ENCODE measurements at regions not wholly inside any gene's neighbourhood (a gene's known extent, or its start where the extent isn't known, plus 50 kb on each side); places are given as distances from the start of the nearest gene placed in this dataset.

DNA sequence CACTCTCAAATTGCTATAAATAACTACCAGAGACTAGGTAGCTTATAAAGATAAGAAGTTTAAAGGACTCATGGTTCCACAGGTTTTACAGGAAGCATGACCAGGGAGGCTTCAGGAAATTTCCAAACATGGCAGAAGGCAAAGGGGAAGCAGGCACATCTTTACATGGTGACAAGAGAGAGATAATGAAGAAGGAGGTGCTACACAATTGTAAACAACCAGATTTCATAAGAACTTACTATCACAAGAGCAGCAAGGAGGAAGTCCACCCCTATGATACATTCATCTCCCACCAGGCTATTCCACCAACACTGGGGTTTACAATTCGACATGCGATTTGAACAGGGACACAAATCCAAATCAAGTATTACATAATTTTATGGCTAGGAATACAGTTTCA, 257.7 kb downstream of the BTG1 start:
- TF ChIP-seq, protein P1, sequence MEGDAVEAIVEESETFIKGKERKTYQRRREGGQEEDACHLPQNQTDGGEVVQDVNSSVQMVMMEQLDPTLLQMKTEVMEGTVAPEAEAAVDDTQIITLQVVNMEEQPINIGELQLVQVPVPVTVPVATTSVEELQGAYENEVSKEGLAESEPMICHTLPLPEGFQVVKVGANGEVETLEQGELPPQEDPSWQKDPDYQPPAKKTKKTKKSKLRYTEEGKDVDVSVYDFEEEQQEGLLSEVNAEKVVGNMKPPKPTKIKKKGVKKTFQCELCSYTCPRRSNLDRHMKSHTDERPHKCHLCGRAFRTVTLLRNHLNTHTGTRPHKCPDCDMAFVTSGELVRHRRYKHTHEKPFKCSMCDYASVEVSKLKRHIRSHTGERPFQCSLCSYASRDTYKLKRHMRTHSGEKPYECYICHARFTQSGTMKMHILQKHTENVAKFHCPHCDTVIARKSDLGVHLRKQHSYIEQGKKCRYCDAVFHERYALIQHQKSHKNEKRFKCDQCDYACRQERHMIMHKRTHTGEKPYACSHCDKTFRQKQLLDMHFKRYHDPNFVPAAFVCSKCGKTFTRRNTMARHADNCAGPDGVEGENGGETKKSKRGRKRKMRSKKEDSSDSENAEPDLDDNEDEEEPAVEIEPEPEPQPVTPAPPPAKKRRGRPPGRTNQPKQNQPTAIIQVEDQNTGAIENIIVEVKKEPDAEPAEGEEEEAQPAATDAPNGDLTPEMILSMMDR (conservative IDR thresholded peaks at IDR 0.05; ENCODE audit: low read depth), result no peak
- ChIA-PET POLR2A (ENCODE audit: low non-redundant PET) (no interaction called here), CTCF (no interaction called here)
- H3K27ac ChIP-seq, result no peak overlapping the region
- DNase-seq (ENCODE audit: low spot score), result no peak

DNA sequence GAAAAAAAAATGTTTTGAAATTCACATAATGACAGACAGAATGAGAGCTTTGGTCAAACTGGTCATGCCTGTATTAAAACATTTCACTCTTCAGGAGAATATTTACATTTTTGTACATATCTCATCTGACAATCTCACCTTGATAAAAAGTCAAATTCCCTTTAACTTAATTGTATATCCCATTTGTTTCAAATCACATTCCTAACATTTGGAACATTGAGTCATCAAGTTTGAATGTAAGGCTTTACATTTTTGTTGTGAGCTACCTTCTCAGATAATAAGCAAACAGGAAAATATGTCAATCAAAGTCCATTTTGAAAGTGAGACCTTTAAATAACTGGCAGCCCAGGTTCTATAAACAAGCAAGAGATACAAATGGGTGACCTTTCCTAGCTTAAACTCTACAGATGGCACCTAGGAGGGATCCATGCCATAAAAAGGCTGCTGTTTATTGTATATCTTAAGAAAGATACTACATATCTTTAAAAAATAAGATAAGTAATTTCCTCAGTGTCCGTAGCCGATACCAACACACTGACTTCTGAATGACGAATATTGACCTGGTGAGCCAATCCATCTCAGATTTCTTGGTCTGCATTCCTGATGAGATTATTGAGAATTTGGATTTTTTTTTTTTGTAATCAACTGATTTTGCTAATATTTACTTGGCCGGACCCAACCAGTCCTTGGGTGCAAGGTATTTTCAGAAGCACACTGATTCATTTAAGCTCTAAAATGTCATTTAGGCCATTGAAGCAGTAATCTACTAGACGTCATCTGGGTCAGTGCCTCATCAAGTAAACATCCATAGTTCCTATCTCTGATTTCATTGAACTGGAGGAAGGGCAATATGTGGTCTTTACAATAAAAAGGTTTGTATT, 259.6 kb downstream of the BTG1 start:
- TF ChIP-seq, protein P1 (conservative IDR thresholded peaks at IDR 0.05; ENCODE audit: low read depth), result no peak
- DNase-seq (ENCODE audit: low spot score), result peak; percentile 5
- H3K27ac ChIP-seq, result no peak overlapping the region
- CTCF ChIA-PET, result interaction anchor here (0.6 kb wide), 1 partner anchor 446 kb away, joined by 3 read pairs; no protein-coding TSS in a partner anchor
- POLR2A ChIA-PET (ENCODE audit: low non-redundant PET), result no interaction called here

DNA sequence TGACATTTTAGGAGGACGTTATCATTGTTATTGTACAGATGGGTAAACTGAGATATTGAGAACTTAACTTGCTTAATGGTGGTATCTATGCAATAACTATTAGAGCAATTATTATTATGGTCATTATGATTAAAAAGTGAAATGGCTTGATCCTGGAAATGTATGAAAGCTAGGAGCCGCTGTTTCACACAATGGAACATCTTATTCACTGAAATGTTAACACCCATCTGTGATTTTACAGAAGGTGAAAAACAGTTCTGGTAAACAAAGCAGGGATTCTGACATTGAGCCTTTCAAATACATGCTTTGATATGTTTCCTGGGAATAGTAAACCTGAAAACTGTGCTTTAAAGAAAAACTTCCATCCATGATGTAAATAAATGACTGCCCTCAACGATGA, 261.4 kb downstream of the BTG1 start:
- TF ChIP-seq, protein P1 (conservative IDR thresholded peaks at IDR 0.05; ENCODE audit: low read depth), result no peak
- no peak for DNase-seq (ENCODE audit: low spot score)
- ChIA-PET CTCF (no interaction called here), POLR2A (ENCODE audit: low non-redundant PET) (no interaction called here)
- H3K27ac ChIP-seq, result no peak overlapping the region

DNA sequence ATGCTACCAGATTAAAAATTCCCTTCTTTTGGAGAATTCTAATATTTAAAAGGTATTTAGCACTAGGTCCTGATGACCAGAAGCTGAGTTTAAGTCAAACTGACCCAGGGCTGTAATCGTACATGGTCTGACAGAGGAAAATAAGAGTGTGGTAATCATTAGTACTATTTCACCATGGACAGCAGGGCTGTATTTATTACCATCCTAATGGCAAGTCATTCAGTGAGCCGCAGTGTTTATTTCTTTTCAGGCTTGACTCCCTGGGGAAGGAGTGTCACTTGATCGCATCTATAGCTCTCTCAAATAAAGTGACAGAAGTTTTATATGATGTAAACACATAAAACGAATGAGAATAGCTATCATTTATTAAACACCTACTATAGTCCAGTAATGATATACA, 261.8 kb downstream of the BTG1 start:
- H3K27ac ChIP-seq, result no peak overlapping the region
- TF ChIP-seq, protein P1 (conservative IDR thresholded peaks at IDR 0.05; ENCODE audit: low read depth), result no peak
- no peak for DNase-seq (ENCODE audit: low spot score)
- CTCF ChIA-PET, result no interaction called here
- POLR2A ChIA-PET (ENCODE audit: low non-redundant PET), result no interaction called here

DNA sequence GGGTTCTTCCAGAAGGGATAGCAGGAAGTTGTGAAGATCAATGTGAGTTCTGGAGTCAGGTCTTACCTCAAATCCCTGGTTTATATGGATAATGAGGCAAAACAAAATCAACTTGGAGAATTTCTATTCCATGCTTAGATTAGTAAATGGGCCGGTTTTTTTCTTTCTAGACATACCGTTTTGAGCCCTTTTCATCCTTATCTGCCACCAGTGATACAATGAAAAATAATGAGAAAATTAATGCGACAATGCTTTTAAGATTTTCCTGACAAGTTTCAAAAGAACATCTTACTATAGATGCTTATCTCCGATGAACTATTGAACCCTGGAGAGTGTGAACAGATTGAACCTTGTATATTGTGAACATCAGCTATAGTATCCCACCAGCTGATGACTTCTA, 262.7 kb downstream of the BTG1 start:
- no peak overlapping the region for H3K27ac ChIP-seq
- CTCF ChIA-PET, result no interaction called here
- TF ChIP-seq, protein P1 (conservative IDR thresholded peaks at IDR 0.05; ENCODE audit: low read depth), result no peak
- DNase-seq (ENCODE audit: low spot score), result no peak
- POLR2A ChIA-PET (ENCODE audit: low non-redundant PET), result no interaction called here

DNA sequence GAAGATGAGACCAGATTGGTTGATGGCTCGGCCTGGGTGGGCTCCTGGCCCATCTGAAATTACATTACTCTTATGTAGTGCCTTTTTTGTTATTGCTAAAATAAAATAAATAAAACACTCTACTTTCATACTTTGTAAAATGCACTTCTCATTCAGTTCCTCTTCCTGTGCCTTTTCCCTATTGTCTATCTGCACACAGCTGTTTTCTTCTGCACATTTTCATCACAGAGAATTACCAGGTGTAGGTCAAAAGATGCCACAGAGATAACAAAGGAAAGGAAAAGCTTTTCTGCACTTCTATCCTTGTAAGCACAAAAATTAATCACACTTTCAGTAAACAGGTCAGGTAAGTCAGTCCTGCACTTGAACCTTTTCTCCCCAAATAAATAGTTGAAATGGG, 265.1 kb downstream of the BTG1 start:
- no peak for DNase-seq (ENCODE audit: low spot score)
- TF ChIP-seq, protein P1 (conservative IDR thresholded peaks at IDR 0.05; ENCODE audit: low read depth), result no peak
- ChIA-PET CTCF (interaction anchor here (0.6 kb wide), 1 partner anchor 41 kb away, joined by 5 read pairs; no protein-coding TSS in a partner anchor), POLR2A (ENCODE audit: low non-redundant PET) (no interaction called here)
- H3K27ac ChIP-seq, result no peak overlapping the region

Data from RWPE1 (cell line).